ENCODE measurements at regions not wholly inside any gene's neighbourhood (a gene's known extent, or its start where the extent isn't known, plus 50 kb on each side); places are given as distances from the start of the nearest gene placed in this dataset.

GRCh38 chr6:154632119-154632518 lies 101.1 kb upstream of the SCAF8 start:
- TF ChIP-seq, protein P1, sequence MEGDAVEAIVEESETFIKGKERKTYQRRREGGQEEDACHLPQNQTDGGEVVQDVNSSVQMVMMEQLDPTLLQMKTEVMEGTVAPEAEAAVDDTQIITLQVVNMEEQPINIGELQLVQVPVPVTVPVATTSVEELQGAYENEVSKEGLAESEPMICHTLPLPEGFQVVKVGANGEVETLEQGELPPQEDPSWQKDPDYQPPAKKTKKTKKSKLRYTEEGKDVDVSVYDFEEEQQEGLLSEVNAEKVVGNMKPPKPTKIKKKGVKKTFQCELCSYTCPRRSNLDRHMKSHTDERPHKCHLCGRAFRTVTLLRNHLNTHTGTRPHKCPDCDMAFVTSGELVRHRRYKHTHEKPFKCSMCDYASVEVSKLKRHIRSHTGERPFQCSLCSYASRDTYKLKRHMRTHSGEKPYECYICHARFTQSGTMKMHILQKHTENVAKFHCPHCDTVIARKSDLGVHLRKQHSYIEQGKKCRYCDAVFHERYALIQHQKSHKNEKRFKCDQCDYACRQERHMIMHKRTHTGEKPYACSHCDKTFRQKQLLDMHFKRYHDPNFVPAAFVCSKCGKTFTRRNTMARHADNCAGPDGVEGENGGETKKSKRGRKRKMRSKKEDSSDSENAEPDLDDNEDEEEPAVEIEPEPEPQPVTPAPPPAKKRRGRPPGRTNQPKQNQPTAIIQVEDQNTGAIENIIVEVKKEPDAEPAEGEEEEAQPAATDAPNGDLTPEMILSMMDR (IDR thresholded peaks at IDR 0.05) = no peak
- TF ChIP-seq POLR2A (IDR thresholded peaks at IDR 0.05) = no peak
